ENCODE measurements at regions not wholly inside any gene's neighbourhood (a gene's known extent, or its start where the extent isn't known, plus 50 kb on each side); places are given as distances from the start of the nearest gene placed in this dataset.
"Not testable (repeated sequence)": the region's sequence is repeated elsewhere in the genome, so short reads cannot be mapped to it uniquely, and the experiment has no call there.

DNA sequence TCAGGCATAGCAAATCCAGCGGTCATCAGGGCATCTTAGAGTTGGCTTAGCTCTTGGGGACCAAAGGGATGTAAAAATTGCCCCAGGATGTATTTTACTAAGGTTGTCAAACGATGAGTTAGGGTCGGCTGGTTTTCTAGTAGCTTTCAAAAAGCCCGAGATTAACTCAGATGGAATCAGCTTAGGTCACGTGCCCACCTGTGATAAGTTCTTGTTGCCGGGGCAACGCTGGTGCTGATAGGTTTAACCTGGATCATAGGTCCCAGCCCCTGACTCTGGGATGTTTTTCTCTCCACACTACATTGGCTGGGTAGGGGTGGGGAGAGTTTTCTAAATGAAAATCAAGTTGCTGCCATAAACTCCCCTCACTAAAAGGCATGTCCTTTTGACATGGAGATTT, 257.3 kb upstream of the SULF2 start:
- DNase-seq (ENCODE audit: low read depth) = no peak

DNA sequence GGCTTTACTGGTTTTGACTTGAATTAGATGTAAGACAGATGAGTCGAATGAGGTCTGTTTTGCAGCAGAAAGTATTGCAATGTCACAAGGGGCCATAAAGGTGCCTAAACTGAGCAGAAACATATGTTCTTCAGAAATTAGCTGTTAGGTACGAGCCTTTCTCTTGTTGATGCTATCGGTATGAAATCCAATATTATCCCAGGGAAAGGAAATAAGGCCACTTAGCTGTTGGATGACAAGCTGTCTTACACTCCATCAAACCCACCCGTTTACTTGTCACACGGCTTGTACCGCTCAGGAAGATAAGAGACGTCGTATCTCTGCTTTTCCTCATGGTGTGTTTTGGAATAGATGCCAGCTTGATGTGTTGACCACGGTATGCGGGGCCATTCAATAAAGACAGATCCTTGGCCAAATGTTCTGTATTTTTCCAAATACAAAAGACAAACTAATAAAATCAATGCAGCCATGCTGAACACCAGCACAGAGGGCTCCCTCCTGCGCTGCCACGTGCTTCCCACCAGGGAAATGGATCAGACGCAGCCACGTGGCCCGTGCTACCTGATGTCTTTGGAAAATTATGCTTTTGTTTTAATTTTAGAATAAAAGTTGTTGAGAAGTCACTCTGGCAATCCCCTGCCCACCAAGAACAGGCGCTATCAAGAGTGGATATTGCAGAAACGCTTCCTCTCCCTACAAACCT, 255.9 kb upstream of the SULF2 start:
- no peak for DNase-seq (ENCODE audit: low read depth)

DNA sequence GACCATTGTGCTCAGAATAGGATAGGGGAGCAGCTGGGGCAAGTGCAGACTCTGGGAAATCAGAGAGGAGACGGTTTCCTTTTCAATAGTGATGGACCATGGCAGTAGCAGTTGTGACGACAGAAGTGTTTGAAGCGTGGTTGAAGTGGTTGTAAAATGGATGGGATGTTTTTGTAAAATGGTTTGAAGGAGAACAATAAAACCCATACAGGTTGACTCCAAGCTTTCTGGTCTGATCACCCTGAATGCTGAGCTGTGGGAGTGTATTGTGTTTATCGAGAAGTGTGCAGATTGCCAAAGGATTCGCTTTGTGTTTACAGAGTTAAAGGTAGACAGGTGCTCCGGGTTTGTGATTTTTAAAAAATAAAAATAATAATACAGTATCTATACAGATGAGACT, 255.2 kb upstream of the SULF2 start:
- no peak for DNase-seq (ENCODE audit: low read depth)

DNA sequence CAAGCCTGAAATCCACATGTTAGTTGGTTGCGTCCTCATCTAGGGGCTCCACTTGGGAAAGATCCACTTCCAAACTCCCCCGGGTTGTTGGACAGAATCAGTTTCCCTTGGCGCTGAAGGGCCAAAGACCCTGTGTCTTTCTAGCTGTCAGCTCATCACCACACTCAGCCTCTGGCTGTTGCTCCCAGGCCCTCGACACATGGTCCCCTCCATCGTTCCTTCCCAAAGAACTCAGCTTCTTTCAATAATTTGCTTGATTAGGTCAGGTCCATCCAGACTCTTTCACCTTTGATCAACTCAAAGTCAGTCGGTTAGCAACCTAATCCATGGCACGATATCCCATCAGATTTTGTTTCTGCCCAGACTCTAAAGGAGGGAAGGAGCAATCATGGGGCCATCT, 254.8 kb upstream of the SULF2 start:
- DNase-seq (ENCODE audit: low read depth) = no peak

DNA sequence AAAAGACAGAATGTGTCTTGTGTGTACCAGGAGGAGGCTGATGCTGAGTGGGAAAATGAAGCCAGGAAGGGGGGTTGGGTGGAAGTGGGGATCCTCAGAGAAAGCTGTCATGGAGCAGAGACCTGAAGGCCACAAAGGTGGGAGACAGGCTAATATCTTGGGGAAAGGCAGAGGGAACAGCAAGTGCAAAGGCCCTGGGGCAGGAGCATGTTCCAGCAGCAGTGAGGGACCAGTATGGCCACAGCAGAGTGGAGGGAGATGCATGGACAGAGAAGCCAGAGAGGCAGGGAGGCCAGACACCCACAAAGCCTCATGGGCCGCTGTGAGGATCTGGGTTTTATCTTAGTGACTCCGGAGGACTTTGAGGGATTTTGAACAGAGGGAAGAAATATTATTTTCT, 254.2 kb upstream of the SULF2 start:
- DNase-seq (ENCODE audit: low read depth) = no peak

DNA sequence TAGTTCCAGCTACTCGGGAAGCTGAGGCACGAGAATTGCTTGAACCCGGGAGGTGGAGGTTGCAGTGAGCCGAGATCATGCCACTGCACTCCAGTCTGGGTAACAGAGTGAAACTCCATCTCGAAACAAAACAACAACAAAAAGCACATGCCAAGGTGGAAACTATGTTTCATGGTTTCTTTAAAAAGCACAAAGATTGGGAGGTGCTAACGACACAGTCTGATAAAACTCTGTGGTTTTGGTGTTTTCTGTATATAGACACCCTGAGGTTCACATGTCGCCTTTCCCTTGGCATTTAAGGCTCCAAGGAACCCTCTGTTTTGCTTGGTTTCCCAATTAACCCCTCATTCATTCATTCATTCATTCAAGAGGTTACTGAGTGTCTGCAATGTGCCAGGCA, 253.4 kb upstream of the SULF2 start:
- no peak for DNase-seq (ENCODE audit: low read depth)

DNA sequence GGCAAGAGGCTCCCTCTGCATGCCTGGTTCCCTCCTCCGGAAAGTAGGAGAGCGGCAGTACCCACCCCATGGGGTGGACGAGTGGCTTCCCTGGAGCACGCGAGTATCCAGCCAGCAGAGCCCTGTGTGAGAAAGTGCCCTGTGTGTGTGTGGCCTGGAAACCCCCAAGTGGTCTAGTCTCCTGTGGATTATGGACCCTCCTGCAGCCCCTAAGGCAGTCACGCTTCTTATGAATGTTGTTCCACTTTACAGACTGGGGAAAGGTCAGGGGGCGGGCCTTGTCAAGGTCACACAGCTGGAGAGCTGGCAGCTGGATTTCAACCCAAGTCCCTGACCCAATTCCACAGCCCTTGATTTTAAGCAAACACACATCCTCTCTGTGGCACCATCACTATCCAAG, 252.5 kb upstream of the SULF2 start:
- DNase-seq (ENCODE audit: low read depth) = not testable (repeated sequence)

DNA sequence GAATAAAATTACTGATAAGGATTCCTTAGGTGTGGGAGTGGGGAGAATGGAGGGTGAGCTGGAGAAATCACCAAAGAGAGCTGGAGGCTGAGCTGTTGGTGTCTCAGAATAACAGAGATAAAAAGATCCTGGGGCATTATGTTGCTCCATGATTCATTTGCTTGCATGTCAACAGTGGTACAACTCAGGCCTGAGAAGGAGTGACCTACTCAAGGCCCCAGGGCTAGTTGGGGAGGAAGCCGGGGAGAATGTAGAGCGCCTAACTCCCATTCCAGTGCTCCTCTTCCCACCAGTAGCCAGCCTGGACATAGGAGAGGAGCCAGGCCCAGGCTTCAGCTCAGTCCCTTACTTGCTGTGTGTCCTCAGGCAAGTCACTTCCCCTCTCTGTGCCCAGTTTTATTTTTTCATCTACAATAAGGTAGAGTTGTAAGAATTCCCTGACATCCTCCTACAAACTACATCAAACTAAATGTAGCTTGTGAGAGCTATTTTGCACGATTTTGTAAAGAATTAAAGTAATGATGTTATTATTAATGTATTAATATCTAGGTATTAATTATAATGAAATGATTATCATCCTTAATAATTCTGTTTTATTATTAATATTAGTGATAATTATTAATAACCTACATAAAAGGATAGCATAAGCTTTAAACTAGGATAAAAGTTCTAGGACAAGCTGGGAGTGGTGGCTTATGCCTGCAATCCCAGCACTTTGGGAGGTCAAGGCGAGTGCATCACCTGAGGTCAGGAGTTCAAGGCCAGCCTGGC, 250.9 kb upstream of the SULF2 start:
- DNase-seq (ENCODE audit: low read depth) = no peak

DNA sequence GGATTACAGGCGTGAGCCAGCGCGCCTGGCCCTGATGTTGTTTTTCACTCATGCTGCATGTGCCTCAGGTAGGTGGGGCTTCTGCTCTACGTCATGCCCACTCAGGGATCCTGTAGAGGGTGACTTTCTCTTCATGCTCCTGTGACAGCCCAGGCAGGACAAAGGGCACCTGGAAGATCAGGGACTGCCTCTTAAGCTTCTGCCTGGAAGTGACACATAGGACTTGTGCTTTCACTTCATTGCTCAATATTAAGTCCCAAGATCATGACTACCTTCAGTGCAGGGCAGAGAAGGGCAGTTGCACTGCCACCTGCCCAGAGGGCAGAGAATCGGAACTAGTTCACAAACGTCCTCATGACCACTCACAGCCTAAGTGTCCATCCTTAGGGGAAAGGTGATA, 249.5 kb upstream of the SULF2 start:
- DNase-seq (ENCODE audit: low read depth) = no peak

DNA sequence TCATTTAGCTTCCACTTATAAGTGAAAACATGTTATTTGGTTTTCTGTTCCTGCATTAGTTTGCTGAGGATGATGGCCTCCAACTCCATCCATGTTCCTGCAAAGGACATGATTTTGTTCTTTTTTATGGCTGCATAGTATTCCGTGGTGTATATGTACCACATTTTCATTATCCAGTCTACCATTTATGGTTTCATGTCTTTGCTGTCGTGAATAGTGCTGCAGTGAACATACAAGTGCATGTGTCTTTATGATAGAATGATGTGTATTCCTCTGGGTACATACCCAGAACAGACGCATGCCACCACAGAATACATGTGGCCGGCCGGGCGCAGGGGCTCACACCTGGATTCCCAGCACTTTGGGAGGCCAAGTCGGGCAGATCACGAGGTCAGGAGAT, 247.7 kb upstream of the SULF2 start:
- DNase-seq (ENCODE audit: low read depth) = not testable (repeated sequence)

DNA sequence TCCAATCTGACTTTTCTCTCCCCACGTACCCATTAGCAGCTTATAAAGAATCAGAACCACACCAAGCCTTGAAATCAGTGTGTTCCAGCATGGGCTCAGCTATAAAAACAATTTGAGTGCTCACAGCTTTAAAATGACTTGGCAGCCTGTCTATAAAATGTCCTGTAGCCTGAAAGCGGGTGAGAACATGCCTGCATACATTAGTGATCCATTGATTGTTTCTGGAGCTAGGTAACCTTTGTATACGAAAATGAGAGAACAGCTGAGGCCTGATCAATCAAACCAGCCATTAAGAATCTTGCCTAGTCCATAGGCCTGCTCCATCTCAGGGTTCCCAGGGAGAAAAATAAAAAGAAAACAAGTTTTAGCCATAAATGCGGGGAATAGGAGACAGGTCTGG, 245.8 kb upstream of the SULF2 start:
- DNase-seq (ENCODE audit: low read depth) = no peak

DNA sequence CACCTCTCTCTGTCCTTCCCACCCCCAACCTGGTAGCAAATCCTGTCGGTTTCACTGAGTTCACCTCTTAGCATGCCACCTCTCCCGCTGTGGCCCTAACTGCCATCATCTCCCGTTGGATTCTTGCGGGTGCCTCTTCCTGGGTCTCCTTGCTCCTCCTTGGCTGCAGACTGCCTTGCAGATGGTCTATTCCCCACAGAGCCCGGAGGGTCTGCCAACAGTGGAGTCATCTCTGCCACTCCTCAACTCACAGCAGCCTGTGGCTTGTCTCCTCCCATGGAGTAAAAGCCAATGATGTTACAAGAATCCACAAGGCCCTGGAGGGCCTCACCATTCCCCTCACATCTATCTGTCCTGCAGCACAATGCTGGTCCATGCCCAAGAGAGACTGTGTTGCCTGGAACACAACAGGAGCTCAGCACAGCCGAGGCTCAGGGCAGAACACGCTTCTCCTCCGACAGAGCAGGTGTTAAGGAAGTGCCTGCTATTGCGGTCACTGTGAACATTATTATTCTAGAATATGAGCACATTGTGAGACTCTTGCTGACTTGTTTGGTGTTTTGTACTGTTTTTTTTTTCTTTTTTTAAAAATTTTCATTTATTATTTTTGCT, 241.8 kb upstream of the SULF2 start:
- no peak for DNase-seq (ENCODE audit: low read depth)

DNA sequence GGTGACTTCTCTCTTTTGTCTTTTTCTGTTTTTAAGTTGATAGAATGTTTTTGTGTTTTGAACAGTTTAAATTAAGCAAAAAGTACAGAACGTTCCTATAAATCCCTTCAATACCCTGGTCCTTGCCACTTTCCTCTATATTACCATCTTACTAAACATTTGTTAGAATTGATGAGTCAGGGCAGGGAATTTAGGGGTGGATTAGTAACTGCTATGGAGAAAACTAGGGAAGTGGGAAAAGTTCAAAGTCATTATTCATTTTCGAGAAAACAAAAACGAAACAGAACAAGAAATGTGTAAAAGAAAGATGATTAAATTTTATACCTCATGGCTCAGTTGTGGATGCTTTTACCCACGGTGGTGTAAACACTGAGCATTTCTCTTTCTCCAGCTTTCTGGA, 240.4 kb upstream of the SULF2 start:
- no peak for DNase-seq (ENCODE audit: low read depth)

DNA sequence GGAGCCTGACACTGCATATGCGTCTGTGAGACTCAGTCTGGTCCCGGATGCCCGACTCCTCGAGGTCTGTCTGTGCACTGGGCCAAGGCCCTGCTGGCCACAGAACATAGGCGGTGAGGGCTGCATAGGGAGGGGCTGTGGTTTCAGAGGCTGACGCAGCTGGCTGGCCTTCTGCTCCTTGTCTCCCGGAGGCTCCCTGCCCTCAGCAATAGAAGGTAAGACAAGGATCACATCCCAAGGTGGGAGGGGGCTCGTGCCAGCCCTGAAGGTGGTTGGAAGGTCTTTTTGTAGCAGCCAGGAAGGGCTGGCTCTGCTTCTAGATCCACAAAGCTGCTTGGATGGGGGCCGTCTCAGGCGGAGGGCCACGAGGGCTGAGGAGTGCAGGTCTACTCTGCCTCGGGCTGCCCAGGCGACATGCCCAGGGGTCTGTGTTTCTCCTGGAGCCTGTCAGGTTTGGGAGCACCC, 239.8 kb upstream of the SULF2 start:
- no peak for DNase-seq (ENCODE audit: low read depth)

DNA sequence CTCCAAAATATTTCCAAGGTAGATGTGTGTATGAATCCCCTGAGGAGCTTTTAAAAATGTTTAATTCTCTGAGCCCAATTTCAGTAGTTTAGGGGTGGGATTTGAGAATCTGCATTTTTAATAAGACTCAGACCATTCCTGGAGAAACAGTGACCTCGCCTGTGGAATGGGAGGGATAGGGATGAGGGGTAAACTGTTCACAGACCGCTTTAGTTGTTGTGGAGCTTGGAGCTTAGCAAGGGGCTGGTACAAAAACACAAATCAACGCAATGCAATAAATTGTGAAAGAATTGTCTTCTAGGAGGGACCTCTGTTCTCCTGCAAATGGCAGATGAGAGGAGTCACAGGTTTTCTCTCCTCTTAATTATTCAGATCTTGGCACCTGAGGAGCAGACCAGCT, 239.3 kb upstream of the SULF2 start:
- DNase-seq (ENCODE audit: low read depth) = no peak

DNA sequence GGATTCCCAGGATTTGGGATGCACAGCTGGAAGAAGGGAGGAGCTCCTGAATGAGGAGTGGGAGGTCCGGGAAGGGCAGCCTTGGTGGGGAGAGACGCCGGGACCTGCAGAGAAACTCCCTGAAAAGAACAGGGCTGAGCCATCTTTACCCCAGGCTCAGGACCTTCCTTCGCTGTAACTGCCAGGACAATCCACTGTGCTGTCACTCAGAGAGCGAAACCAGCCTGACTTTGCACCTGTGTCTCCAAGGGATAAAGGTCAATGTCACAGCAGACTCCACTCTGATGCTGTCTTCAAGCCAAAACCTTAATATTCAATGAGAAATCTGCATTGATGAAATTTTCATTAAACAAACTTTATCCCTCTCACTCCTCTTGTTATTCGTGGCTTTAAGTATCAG, 235.4 kb upstream of the SULF2 start:
- not testable (repeated sequence) for DNase-seq (ENCODE audit: low read depth)

DNA sequence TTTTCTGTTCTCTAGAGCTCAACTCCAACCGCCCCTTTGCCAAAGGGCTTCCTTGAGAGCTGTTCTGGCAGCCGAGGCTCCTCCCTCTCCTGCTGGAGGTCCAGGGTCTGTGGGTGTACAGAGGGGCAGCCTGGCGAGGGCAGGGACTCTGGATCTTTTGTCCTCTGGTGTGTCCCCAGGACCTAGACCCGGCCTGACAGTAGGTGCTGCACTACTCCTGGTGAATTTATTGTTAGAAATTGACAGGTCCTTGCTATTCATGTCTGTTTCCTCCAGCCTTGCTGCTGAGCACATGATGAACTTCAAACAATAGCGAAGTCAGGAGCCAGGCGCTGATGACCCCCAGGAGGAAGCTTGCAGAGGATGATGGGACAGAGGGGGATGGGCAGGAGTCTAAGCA, 234.7 kb upstream of the SULF2 start:
- DNase-seq (ENCODE audit: low read depth) = no peak

DNA sequence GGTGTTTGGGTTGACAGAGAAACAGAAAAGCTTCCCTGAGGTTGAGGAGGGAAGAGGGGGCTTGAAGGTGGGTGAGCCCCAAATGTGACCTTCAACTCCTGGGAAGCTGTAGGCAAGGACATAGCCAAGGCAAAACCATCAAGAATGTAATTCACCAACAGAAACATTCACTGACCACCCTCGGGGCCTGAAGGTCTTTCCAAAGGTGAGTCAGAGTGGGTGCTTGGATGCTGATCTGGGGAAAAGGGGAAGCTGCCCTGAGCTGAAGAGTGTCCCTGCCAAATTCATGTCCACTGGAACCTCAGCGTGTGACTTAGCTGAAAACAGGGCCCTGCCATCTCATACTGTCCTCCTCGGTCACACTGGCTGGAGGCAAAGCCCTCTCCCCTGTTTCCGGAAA, 234.2 kb upstream of the SULF2 start:
- DNase-seq (ENCODE audit: low read depth) = no peak

DNA sequence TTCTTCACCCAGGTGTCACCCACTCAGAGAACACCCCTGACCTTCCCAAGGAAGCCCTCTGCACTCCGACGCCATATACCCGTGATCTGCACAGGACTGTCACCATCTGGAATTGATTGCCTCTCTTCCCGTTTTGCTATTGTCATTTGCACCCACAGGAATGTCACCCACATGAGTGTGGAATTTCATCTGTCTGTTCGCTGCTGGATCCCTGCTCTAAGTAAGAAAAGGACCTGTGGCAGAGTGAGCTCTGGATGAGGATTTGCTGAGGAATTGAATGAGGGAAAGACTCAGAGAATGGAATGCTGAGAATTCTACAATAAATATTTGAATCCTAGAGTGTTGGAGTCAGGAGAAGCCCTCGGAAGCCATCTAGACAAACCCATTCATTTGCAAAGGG, 233.6 kb upstream of the SULF2 start:
- not testable (repeated sequence) for DNase-seq (ENCODE audit: low read depth)

DNA sequence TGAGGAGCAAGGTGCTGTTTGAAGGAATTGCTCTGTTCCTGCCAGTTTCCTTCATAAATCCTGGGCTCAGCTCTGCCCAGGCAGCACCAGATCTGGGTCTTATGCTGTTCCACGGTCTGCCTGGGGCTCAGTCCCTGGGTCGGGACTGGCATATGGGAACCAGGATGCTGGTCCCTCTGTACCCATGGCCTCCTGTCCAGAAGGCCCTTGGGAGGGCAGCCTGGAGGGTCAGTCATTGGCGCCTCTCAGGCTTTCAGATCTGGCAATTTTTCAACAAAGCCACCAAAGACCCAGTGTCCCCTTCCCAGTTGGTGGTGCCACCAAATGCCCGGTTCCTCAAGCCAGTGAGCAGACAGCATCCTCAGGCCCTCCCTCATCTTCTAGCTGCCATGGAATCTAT, 232.7 kb upstream of the SULF2 start:
- no peak for DNase-seq (ENCODE audit: low read depth)

DNA sequence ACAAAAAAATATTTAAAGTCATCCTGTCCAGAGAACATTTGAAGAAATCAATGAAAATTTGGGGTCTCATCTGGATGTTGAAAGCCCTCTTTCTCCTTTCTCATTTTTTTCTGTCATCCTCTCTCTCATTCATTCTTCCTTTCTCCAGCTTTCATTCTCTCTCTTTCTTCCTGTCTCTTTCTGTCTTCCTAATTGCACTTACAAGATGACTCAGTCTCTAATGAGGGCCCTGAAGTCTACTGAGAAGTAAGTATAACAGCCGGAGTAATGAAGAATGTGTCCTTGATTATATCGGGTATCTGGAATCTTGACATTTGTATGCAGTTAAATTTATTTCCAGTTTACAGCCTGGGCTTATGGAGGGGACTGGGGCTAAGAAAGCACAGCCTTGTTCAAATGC, 232.2 kb upstream of the SULF2 start:
- DNase-seq (ENCODE audit: low read depth) = no peak

DNA sequence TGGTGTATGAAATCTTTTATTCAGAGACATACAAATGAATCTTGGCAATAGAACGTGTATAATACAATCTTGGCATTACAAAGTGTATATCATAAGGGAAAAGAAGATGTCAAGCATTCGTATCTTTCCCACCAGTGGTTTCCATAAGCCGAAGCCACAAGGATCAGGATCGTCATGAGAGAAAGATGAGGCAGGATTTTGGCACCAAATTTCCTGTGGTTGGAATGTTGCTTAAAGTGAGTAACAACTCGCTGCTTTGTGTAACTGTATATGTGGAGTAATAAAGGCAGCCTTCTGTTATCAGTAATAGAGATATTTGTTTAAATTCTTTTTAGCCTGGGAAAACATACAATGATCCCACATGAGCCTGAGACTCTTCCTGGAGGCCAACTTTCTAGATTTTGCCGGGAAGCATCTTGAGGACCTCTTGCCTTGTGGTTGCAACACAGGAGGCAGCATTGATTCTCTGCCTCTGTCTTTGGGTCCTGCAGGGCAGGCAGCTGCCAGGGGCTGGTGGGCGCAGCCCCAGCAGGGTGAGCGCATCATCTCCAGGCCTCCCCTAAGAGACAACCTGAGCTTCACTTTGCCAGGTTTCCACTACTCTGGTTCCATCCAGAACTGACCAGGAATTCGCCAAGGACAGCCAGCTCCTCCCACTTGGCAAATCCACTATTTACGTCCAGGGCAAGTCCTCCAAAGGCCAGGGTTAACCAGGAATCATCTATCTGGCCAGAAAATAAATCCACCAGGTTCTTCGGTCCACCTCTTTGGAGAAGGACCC, 230.9 kb upstream of the SULF2 start:
- DNase-seq (ENCODE audit: low read depth) = no peak
